Activated effector memory CD4-positive, alpha-beta T cell treated with anti-CD3 and anti-CD28 coated beads, Interleukin-2, amount 50 U/mL, for 16 hours (primary cell): ENCODE measurements at regions not wholly inside any gene's neighbourhood (a gene's known extent, or its start where the extent isn't known, plus 50 kb on each side); places are given as distances from the start of the nearest gene placed in this dataset.
A peak's percentile ranks its signal among the peaks of the same experiment; 100 is the strongest.

Source experiments
- DNase-seq: peaks from one replicate; pipeline ENCODE4 v3.0.0-alpha.2; 2020

DNA sequence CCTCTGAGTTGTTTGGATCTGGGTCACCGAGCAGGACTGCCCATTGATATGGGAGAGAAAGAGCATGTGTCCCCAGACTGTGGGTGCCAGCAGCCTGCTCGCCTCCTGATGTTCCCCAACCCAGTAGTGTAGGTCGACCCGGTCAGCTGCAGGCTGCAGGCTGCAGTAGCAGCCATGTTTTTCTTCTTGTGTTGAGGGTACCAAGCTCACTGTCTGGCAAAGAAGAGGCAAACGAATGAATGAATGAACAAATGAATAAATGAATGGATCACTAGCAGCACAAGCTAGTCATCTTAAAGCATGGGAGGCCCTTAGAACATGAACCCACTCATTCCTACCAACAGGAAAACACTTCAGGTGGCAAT is 293.2 kb downstream of the SOX9 start:
- no peak for DNase-seq

DNA sequence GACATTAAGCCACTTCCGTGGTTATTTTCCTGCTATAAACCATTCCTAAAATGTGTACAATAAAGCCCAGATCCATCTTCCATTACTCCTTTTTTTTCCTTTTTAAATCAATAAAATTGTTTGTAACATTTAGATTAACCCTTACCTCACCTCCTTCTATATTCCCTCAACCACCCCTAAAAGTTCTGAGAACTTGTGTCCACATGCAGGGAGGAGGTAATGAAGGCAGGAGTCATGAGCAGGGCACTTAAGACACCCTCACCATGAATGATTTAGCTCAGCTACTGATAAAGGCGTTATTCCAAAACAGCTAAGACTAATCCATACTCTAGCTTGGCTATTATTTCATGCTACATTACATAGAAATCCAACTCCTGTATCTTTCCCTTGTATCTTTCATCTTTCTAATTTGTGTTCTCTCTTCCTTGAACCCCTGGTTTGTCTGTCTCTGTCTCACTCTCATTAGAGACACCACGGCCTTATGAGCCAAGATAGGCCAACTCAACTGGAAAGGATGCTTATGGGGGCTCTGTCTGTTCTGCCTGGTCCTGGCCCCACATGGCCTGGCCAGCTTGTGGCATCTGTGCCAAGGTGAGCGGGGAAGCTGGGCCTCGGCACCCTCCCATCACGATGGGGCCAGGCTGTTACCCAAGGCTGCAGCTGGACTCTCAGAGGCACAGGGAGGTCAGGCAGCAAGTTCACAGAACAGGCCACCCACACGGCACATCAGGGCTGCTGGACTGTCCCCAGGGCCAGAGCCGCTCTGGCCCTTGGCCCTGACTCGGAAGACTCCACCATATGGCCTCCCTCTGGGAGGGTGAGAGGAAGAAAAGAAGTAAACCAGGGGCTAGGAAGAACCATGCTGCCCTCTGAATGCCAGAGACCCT is 294.4 kb downstream of the SOX9 start:
- DNase-seq: no peak

DNA sequence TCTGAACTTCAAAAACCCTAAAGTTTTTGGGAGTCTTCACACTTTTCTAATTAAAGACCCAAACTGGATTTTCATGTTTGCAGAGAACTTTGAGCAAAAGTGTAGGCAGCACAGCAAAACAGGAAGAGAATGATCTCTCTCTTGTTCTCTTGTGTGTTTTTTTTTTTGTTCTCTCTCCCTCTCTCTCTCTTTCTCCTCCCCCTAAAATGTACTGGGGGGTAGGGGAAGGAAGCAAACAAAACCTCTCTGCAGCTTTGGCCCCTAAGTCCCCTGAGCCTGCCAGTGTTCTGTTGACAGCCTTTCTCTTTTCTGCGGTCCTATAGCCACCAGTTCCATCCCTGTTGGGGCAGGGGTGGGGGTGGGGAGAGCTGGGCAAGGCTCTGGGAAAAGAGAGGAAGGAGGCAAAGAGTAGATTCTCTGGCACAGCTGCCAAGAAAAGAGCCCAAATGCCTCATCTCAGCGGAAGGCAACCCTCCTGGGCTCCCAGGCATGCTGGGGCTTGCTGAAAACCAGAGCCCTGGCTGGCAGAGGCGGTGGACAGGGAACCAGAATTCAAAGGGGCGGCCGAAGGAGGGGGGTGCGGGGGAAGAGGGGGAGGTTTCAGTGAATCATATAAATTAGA is 295.3 kb downstream of the SOX9 start:
- no peak for DNase-seq

DNA sequence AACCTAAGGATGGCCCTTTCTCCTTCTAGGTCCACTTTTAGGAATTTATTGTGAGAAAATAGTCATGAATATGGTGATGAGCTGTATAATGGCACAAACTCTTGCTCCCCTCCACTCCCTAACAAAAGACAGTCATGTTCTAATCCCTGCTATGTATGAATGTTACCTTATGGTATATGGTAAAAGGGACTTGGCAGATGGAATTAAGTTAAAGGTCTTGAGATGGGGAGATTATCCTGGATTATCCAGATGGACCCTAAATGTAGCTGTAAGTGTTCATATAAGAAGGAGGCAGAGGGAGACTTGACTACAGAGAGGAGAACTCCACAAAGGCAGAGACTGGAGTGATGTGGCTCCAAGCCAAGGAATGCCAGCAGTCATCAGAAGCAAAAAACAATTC is 296.1 kb downstream of the SOX9 start:
- no peak for DNase-seq

DNA sequence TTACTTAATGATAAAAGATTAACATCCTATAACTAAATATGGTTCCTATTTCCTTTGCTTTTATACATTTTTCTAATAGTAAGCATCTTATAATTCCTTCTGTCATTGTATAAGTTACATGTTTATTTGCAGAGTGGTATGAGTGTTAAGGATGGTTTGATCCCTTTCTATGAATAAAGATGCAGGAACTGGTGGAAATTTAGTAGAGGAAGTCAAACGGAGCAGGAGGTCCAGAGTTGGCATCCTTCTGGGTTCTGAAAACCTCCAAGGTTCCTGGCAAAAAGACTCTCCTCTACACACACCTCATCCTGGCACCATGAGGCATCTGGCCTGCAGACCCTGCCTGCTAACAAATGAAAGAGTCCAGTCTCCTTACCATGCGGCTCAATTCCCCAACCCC is 296.8 kb downstream of the SOX9 start:
- no peak for DNase-seq

DNA sequence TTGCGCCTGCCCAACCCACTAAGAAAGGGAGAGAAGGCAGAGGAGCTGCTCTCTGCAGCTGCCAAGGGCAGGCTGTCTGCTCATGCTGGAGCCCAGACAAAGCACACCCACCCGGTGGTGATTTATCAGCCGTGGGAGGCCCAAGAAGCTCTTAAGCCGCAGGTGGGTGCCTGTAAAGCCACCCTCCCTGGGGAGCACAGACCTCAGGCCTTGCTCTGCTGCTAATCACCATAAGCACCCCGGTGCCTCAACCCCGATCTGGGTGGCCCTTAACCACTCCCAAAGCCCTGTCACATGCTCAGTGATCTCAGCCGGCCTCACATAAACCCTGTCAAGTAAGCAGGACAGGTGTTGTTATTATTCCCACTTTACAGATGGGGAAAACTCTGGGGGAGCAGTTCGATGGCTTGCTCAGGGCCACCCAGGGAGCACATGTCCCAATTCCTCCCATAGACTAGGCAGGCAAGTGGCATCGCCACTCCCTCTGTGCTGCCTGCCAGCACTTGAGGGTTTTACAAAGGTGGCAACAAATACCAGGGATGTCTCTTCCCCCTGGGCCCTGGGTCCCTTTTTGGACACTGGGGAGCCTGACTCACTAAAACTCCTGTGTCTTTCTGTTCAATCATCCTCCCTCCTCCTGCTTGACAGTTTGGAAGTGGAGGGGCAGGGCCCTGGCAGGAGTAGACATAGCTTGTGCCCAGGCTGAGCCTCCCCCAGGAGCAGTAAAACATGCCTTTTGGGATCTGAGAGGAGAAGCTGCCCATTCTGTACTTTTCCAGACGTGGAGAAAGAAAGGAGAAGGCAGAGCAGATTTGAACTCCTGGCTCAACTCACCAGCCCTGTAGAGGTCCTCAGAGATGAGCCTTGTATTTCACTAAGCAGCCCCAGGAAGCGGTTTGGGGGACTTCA is 299.3 kb downstream of the SOX9 start:
- DNase-seq: no peak

DNA sequence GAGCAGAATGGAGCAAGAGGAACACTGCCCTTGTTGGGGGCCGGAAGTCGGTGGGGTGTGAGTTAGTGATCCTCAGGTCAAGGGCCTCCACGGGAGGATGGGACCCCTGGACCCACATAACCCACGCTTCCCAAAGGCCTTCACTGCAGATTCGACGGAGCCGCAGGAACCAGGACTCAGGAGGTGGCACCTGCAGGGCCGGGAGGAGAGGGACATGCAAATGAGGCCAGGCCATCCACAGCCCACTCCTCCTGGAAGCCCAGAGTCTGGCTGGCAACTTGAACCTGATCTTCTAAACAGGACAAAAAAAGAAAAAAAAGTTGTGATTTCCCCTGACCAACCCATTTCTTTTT is 299.9 kb downstream of the SOX9 start:
- no peak for DNase-seq

DNA sequence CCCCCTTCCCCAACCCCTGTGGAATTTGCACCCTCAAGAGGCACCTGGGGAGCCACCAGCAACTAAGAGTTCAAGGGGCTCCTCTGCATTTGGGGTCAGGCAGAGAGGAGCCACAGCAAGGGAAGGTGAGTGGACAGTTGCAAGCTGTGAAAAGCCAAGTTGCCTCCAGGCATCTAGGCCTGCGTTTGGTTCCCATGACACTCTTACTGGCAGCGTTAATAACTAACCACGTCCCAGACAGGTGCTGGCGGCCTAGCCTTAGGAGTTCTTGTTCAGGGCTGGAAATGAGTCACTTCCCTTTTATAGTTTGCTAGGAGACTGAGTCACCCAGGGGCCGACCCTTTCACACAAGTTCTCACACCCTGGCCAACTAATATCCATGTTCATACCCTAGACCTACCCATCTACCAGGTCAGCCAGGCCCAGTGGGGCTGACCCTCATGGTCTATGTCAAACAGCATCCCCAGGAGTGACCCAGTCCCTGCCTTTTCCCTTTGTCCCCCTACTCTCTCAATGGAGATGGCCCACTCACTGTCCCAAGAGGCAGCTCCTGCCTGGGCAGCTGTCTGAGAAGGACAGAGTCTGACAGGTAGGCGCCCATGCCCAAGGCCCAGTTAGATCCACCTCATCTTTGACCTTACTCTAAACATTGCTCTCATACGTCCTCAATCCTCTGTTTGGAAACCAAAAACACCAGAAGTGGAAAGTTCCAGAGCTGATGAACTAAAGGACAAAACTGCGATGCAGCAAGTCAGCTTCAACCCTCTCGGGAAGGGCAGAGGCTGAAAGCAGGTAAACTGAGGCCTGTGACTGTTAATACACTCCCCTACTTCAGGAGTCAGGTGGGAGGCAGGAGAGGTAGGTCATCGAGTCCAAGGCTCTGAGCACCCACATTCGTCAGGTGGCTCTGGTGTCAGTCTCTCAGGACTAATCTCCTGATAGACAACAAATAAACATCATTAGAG is 300.6 kb downstream of the SOX9 start:
- peak; percentile 76 for DNase-seq

DNA sequence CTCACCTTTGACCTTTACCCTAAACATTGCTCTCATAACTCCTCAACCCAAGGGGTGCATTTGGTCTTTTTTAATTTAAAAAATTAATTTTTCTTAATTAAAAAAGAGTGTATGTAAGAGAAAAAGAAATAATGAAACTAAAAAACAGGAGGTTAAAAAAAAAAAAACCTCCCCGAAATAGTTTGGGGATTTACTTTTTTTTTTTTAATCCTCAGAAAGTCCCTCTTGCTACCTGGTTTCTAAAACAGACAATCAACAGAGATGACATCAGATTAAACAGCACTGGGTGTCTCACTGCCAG is 301.3 kb downstream of the SOX9 start:
- DNase-seq: no peak

DNA sequence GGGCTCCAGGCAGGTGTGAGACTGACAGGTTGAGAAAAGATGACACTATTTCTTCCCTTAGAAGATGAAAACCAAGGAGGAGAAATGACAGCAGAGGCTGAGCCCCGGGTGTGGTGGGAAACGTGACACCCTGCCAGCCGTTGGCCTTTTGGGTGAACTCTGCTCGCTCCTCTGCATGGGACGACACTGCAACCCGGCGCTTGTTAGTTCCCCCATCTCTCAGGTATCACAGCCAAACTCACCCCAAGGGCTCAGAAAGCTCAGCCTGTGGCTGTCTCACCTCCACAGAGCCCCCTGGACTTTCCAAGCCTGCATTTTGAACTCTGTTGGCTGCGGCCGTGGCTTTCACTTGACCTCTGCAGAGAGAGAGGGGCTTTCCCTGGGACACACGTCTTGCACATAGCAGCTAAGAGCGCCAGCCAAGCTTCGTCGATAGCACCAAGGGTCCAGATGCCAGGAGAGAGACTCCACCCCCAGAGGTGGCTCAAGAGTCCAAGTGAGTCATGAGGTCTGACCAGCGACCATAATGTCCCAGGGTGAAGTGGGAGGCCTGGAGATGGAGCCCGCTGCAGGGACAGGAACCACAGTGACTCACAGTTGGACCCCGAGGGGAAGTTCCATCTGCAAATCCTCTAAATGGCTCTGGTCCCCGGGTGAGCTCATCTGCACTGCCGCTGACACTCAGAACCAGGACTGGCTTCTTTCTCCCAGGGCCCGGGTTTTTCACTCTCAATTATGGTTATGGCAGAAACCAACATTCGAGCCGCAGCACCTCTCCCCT is 301.9 kb downstream of the SOX9 start:
- DNase-seq: peak; percentile 72

DNA sequence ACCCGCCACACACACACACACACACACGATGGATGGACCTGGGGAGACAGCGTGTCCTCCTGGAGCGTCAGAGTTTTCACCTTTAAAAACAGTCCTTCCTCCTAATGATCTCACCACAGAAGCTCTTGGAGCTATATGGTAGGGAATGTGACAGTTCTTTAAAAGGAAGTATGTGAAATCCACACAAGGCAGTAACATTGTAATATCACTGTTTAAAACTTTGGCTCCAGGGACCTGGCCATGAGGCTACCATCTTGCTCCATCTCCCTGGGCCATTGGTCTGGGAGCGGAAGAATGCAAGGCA is 302.4 kb downstream of the SOX9 start:
- DNase-seq: no peak

DNA sequence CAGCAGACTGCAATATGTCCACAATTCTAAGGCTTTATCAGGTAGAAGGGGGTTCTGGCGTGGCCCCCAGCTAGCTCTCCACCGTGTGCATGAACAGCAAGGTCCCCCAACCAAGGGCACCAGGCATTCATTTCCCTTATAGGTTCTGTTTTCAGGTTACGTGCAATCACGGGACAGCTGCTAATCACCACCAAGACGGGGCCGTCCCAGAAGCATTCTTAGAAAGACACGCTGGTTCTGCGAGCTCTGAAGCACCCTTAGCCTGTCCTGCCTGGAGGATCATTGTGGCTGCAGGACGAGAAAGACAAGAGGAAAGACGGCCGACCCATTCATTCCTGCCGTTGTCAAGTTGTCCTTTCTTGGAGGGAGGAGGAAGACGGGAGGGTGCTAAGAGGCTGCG is 302.9 kb downstream of the SOX9 start:
- no peak for DNase-seq

DNA sequence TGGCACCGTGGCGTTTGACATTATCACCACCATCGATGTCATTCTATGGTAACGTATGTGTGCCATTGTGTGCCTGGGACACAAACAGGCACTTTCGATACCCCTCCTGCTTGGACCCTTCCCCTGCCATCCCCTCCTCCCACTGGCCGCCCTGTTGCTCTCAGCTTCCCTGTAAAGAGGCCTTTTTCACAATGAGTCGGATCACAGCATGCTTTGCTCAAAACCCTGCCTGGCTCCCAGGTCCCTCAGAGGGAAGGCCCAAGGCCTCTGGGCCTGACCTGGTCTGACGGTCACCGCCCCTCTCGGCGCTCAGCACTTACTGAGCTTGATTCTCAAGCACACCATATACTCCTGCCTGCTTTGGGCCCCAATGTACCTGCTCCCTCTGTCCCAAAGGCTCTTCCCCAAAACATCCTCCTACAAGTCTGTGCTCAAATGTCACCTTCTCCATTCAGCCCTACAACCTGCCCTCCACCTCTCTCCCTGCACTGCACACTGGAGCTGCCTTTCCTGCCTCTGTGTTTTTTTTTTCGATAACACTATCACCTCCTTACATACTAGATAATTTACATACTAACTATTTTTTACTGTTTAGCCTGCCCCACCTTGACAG is 303.8 kb downstream of the SOX9 start:
- no peak for DNase-seq

DNA sequence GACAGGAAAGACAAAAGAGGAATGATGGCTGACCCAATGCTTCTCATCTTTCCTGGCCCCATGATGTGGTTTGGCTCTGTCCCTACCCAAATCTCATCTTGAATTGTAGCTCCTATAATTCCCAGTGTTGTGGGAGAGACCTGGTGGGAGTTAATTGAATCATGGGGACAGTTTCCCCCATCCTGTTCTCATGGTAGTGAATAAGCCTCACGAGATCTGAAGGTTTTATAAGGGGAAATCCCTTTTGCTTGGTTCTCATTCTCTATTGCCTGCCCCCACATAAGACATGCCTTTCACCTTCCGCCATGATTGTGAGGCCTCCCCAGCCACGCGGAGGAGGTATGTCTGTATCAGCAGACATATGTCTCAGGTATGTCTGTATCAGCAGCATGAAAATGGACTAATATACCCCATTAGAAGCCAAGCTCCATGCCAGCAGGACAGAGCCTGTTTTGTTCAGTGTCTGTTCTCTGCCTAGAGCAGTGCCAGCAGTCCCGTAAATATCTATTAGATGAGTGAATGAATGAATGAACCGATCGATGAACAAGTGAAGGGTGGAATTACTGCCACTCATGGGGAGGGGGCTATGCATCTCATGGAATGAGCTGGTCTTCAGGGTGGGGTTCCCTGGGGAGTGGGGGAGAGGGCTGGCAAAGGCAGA is 304.4 kb downstream of the SOX9 start:
- DNase-seq: no peak

DNA sequence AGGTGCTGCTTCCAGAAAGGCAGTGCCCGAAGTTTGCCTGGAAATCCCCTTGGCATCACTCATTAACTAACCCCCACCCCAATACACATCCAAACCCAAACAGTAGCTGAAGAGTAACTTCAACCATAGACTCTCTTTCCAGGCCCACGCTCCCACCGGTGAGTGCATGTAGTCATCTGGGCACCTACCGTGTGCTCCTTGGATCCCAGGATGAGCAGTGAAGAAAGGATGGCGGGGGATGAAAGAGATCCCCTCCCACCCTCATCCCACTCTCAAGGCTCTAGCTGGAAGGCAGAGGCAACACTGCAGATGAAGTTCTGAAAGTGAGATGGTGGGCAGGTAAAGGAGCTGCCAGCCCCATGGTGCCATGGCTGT is 305.0 kb downstream of the SOX9 start:
- no peak for DNase-seq

DNA sequence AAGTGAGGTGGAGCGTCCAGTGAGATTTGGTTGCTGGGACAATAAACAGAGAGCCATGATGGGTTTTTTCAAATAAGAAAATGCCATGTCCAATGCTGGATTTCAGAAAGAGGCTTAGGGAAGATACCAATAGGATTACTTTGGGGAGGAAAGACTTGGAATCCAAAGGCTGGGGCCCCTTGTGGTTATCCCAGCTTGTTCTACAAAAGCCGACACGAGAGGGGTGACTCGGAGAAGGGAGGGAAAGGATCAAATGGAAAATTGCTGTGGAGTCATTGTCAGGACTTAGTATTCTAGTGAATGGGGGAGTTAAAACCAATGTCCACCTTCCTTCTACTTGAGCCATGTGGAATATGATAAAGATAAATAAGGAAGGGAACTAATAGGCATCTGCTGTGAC is 305.5 kb downstream of the SOX9 start:
- no peak for DNase-seq

DNA sequence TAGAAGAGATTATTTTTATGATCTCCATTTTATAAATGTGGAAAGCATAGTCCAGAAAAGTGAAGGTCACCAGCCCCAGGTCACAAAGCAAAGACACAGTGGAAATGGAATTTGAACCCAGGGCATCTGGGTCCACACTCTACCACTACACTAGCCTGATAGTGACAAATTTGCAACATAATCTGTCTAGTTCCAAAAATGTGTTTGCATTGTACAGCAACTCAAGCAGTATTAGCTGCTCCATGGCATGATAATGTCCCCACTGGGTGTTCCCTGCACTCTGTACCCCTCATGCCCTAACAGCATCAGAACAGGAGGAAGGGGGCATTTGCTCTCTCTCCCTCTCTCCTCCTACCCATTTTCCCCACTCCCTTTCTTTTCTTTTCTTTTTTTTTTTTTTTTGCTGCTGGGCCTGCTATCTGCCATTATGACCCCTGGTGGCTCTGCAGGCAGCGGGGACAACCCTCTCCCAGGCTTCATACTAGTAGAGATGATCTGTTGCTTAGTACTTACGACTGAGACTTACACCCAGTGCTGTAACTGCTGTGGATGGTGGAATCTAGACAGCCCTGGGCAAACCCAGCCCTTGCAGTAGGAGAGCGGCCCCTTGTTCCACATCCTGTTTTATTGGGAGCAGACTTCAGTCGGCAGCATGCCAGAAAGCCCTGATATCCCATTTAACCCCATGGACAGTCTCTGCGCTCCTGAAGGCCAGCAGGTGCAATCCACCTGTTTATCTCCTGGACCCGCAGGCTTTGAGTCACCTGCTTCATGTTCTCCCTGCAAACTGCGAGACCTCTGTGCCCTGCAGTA is 306.3 kb downstream of the SOX9 start:
- DNase-seq: no peak

DNA sequence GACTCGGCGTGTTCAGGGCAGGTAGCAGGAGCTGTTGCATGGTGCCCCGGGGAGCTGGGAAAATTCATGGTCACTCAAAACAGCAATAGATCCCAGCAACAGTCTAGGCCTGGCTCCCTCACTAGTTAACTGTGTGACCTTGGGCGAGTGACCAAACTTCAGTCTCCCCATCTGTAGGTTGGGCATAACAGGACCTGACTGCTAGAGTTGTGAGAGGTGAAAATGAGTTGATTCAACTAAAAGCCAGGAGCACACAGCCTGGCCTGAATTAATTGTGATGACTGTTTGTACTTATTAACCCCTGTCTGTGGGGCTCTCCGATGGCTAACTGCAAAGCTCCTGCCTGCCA is 306.9 kb downstream of the SOX9 start:
- no peak for DNase-seq

DNA sequence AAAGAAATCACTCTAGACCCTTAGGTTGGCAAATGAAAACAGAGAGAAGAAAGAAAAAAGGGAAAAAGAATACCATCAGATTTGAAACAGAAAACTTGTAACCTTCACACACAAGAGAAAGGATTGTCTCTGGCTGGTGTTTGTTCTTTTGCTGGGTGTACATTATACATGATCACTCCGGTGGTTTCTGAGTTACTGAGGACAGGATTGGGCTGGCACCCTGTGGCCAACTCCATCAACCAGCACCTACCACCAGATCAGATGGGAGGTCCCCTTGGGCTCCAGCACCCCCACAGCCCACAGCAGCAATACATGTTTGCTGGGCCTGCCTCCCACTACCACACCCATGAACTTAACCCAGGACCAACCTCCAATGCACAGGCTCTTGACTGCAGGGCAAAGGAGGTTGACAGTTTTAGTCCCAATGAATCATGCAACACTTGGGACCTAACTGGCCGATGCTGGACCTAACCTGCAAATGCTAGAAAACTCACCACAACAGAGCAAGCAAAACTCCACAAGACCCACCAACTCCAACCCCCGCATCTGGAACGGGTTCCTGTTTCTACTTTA is 308.3 kb downstream of the SOX9 start:
- no peak for DNase-seq
